ENCODE measurements at regions not wholly inside any gene's neighbourhood (a gene's known extent, or its start where the extent isn't known, plus 50 kb on each side); places are given as distances from the start of the nearest gene placed in this dataset.

DNA sequence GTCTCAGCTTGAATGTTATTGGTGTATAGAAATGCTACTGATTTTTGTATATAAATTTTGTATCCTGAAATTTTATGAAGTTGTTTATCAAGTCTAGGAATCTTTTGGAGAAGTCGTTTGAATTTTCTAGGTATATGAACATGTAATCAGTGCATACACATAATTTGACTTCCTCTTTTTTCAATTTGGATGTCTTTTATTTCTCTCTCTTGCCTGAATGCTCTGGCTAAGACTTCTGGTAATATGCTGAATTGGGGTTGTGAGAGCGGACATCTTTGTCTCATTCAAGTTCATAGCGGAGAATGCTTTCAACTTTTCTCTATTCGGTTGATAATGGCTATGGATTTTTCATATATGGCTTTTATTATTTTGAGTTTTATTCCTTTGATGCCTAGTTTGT is 100.9 kb upstream of the MCTP2 start:
- no peaks in the 10 kb centered on the region for H3K9me3 ChIP-seq (ENCODE audit: insufficient read depth, low read depth, low read length)
- TF ChIP-seq EZH2phosphoT487 (IDR thresholded peaks at IDR 0.05; ENCODE audit: borderline replicate concordance) = no peak
- TF ChIP-seq, protein P1, sequence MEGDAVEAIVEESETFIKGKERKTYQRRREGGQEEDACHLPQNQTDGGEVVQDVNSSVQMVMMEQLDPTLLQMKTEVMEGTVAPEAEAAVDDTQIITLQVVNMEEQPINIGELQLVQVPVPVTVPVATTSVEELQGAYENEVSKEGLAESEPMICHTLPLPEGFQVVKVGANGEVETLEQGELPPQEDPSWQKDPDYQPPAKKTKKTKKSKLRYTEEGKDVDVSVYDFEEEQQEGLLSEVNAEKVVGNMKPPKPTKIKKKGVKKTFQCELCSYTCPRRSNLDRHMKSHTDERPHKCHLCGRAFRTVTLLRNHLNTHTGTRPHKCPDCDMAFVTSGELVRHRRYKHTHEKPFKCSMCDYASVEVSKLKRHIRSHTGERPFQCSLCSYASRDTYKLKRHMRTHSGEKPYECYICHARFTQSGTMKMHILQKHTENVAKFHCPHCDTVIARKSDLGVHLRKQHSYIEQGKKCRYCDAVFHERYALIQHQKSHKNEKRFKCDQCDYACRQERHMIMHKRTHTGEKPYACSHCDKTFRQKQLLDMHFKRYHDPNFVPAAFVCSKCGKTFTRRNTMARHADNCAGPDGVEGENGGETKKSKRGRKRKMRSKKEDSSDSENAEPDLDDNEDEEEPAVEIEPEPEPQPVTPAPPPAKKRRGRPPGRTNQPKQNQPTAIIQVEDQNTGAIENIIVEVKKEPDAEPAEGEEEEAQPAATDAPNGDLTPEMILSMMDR (conservative IDR thresholded peaks at IDR 0.05; ENCODE audit: low read length) = no peak
- no peaks in the 10 kb centered on the region for H4K20me1 ChIP-seq (ENCODE audit: insufficient read depth, low read length, poor library complexity, severe bottlenecking)
- no peaks in the 10 kb centered on the region for H3K27me3 ChIP-seq (ENCODE audit: insufficient read depth, low read length, poor library complexity, severe bottlenecking)
- no peaks in the 10 kb centered on the region for H3F3A ChIP-seq (ENCODE audit: low read depth)
- no peak overlapping the region for H3K9ac ChIP-seq (ENCODE audit: low read depth, low read length, poor library complexity, severe bottlenecking)
- H2AFZ ChIP-seq (ENCODE audit: low read length) = no peak overlapping the region
- no peak overlapping the region for H3K4me3 ChIP-seq (ENCODE audit: low read length, poor library complexity, severe bottlenecking)
- H3K4me2 ChIP-seq (ENCODE audit: low read depth, low read length, poor library complexity, severe bottlenecking) = no peak overlapping the region
- no peaks in the 10 kb centered on the region for H3K36me3 ChIP-seq (ENCODE audit: insufficient read depth, low read length)
- H3K9me2 ChIP-seq (replicated peaks; ENCODE audit: low read depth, low read length) = no peaks in the 10 kb centered on the region
- H3K79me2 ChIP-seq (ENCODE audit: insufficient read depth, low read length) = no peaks in the 10 kb centered on the region
- H3K4me1 ChIP-seq (ENCODE audit: insufficient read depth, low read length, poor library complexity, severe bottlenecking) = peaks cover 11% of the 10 kb centered on the region

GRCh38 chr15:94127006-94127405 is 104.4 kb upstream of the MCTP2 start:
- Histone ChIP-seq H3K27me3 (ENCODE audit: insufficient read depth, low read length, poor library complexity, severe bottlenecking) (no peaks in the 10 kb centered on the region), H3K36me3 (ENCODE audit: insufficient read depth, low read length) (no peaks in the 10 kb centered on the region), H3F3A (ENCODE audit: low read depth) (no peaks in the 10 kb centered on the region), H3K9me2 (replicated peaks; ENCODE audit: low read depth, low read length) (no peaks in the 10 kb centered on the region), H3K4me1 (ENCODE audit: insufficient read depth, low read length, poor library complexity, severe bottlenecking) (peaks cover 30% of the 10 kb centered on the region), H3K9me3 (ENCODE audit: insufficient read depth, low read depth, low read length) (no peaks in the 10 kb centered on the region), H2AFZ (ENCODE audit: low read length) (no peak overlapping the region), H3K4me2 (ENCODE audit: low read depth, low read length, poor library complexity, severe bottlenecking) (no peak overlapping the region), H3K9ac (ENCODE audit: low read depth, low read length, poor library complexity, severe bottlenecking) (no peak overlapping the region), H4K20me1 (ENCODE audit: insufficient read depth, low read length, poor library complexity, severe bottlenecking) (no peaks in the 10 kb centered on the region), H3K4me3 (ENCODE audit: low read length, poor library complexity, severe bottlenecking) (no peak overlapping the region), H3K79me2 (ENCODE audit: insufficient read depth, low read length) (no peaks in the 10 kb centered on the region)
- TF ChIP-seq, protein P1 (conservative IDR thresholded peaks at IDR 0.05; ENCODE audit: low read length) = no peak
- no peak for TF ChIP-seq EZH2phosphoT487 (IDR thresholded peaks at IDR 0.05; ENCODE audit: borderline replicate concordance)

DNA sequence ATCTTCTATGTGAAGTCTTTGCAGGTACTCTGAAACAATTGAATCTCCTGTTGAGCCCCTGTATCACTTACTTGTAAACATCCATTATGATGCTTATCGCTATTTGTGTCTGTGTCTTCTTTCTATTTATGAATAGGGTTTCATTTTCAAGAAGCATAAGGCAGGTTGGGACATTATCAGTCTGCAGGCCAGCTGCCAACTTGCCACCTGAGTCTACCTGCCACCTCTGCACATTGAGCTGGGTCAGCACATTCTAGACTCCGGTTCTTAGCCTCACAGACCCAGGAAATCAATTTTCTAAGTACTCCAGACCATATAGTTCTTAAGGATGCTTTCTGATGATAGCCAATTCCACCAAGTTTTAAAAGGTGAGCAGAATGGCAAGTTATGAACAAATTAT is 105.7 kb upstream of the MCTP2 start:
- Histone ChIP-seq H3K79me2 (ENCODE audit: insufficient read depth, low read length) (no peaks in the 10 kb centered on the region), H3K4me2 (ENCODE audit: low read depth, low read length, poor library complexity, severe bottlenecking) (peak overlapping the region; percentile 58)

More for the DNA sequence above, 105.7 kb upstream of the MCTP2 start:
- no peak for TF ChIP-seq EZH2phosphoT487 (IDR thresholded peaks at IDR 0.05; ENCODE audit: borderline replicate concordance)
- TF ChIP-seq, protein P1 (conservative IDR thresholded peaks at IDR 0.05; ENCODE audit: low read length) = no peak
- no peaks in the 10 kb centered on the region for H3K27me3 ChIP-seq (ENCODE audit: insufficient read depth, low read length, poor library complexity, severe bottlenecking)
- no peaks in the 10 kb centered on the region for H4K20me1 ChIP-seq (ENCODE audit: insufficient read depth, low read length, poor library complexity, severe bottlenecking)
- no peak overlapping the region for H3K9ac ChIP-seq (ENCODE audit: low read depth, low read length, poor library complexity, severe bottlenecking)
- H3K9me3 ChIP-seq (ENCODE audit: insufficient read depth, low read depth, low read length) = no peaks in the 10 kb centered on the region
- peak overlapping the region; percentile 21 for H3K4me3 ChIP-seq (ENCODE audit: low read length, poor library complexity, severe bottlenecking)
- H3F3A ChIP-seq (ENCODE audit: low read depth) = no peaks in the 10 kb centered on the region
- H2AFZ ChIP-seq (ENCODE audit: low read length) = no peak overlapping the region
- peaks cover 30% of the 10 kb centered on the region for H3K4me1 ChIP-seq (ENCODE audit: insufficient read depth, low read length, poor library complexity, severe bottlenecking)
- H3K9me2 ChIP-seq (replicated peaks; ENCODE audit: low read depth, low read length) = no peaks in the 10 kb centered on the region
- no peaks in the 10 kb centered on the region for H3K36me3 ChIP-seq (ENCODE audit: insufficient read depth, low read length)

Measured in Loucy (cell line).